Retinal pigment epithelial cell (primary cell): ENCODE measurements at regions not wholly inside any gene's neighbourhood (a gene's known extent, or its start where the extent isn't known, plus 50 kb on each side); places are given as distances from the start of the nearest gene placed in this dataset.
A peak's percentile ranks its signal among the peaks of the same experiment; 100 is the strongest.

Experiments
- DNase-seq: peaks from one replicate; pipeline ENCODE4 v3.0.0-alpha.2; 2010; ENCODE audit warnings: low read depth
- H3K4me3 ChIP-seq: 2 replicates; pipeline ENCODE4 v1.5.1; 2011; ENCODE audit warnings: mild to moderate bottlenecking, low read length, control low read depth, moderate library complexity
- TF ChIP-seq, protein P1 (sequence below): conservative IDR thresholded peaks from 2 replicates; pipeline ENCODE4 v1.5.1; 2011; ENCODE audit warnings: low read depth, low read length, control low read depth, inconsistent platforms

GRCh38 chr10:9222917-9223316, 1168.4 kb downstream of the GATA3 start:
- DNase-seq, result peak; percentile 24
- TF ChIP-seq, protein P1, sequence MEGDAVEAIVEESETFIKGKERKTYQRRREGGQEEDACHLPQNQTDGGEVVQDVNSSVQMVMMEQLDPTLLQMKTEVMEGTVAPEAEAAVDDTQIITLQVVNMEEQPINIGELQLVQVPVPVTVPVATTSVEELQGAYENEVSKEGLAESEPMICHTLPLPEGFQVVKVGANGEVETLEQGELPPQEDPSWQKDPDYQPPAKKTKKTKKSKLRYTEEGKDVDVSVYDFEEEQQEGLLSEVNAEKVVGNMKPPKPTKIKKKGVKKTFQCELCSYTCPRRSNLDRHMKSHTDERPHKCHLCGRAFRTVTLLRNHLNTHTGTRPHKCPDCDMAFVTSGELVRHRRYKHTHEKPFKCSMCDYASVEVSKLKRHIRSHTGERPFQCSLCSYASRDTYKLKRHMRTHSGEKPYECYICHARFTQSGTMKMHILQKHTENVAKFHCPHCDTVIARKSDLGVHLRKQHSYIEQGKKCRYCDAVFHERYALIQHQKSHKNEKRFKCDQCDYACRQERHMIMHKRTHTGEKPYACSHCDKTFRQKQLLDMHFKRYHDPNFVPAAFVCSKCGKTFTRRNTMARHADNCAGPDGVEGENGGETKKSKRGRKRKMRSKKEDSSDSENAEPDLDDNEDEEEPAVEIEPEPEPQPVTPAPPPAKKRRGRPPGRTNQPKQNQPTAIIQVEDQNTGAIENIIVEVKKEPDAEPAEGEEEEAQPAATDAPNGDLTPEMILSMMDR, result no peak
- H3K4me3 ChIP-seq, result no peak overlapping the region

DNA sequence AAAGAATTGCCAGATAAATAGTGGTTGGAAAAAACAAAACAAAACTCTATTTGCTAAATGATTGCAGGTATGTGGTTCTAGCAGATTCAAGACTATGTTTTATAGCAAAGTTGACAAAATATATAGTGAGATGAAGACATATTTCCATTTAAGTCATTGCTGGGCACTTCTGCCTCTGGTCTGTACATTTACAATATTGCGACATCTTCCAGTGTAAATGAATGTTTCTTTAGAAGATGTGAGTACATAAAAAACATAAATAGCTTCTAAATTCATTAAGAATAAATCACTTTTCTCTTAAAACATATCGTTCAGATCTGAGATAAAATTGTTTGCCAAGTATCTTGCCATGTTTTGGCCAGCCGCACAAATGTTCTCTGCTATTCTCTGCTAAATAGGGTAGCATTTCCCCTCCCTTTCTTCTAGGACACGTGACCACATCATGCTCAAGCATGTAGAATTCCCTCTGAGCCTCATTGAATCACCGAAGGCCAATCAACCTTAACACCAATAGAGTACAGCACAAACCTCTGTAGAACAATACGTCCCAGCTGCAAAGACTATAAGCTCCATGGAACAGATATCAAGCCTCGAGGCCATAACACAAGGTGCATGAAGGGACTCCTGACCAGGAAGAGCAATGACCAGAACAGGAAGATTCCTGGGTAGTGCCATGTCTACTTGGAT, 1173.3 kb downstream of the GATA3 start:
- TF ChIP-seq, protein P1, result no peak
- DNase-seq, result no peak
- H3K4me3 ChIP-seq, result no peak overlapping the region

DNA sequence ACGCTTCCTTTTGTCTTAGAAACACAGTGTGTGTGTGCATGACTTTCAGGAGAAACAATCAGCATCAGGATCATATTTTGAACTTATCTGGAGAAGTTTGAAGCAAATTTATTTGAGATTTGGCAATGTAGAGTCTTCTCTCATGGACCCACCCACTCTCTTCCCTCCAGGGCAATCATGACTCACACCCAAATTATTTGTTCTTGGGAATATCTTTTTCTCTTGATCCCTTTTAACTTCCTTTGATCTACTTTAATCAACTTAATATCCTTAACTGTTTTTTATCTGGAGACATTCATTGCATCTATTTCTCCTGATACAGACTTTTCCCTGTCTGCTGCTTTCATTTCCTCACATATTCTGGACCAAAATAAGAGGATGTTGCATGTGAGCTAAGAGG, 1174.3 kb downstream of the GATA3 start:
- DNase-seq, result no peak
- H3K4me3 ChIP-seq, result no peak overlapping the region
- TF ChIP-seq, protein P1, result no peak

DNA sequence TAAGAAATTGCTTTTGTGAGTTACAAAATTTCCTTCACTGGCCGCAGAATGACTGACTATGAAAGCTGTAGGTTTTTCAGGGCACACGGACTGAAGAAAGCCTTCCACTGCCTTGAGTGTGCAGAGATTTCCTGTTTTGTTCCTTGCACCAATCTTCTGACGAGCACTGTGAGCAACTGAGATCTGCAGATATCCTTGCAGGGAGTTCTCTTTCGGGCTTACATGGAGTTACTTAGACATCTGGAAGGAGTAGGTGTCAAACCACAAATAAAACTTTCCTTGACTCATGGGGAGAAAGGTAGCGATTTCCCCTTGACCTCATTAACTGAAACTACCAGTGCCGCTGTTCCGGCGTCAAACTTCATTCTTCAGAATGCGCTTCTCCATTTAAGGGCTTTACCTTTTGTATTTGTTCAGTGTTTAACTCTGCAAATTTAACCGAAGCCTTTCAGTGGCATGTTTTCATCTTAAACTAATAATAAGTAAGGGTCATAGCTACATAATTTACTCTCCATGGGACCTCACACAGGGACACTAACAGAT, 1175.3 kb downstream of the GATA3 start:
- TF ChIP-seq, protein P1, result no peak
- no peak for DNase-seq
- no peak overlapping the region for H3K4me3 ChIP-seq

GRCh38 chr10:9230625-9231024, 1176.1 kb downstream of the GATA3 start:
- no peak for DNase-seq
- H3K4me3 ChIP-seq, result no peak overlapping the region
- TF ChIP-seq, protein P1, result no peak

DNA sequence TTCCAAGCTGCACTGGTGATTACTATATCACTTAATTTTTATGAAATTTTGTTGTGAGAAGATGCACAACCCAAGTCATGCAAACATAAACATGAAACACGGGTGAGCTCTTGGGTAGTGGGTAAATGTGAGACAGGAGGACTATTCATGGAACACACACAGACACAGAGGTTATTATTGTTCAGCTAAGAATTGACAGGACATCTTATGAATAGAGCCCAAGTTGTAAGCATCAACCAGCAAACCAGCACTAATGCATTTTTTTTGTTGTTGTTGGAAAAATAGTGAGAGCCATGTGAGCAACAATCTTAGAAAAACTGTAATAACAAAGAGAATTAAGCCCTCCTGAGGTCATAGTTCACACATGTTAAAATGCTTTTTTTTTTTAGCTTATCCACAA, 1179.7 kb downstream of the GATA3 start:
- no peak for DNase-seq
- H3K4me3 ChIP-seq, result no peak overlapping the region
- TF ChIP-seq, protein P1, result no peak

- no peak for DNase-seq
- TF ChIP-seq, protein P1, result no peak
- no peak overlapping the region for H3K4me3 ChIP-seq
These were observed 1183.6 kb downstream of the GATA3 start for GRCh38 chr10:9238041-9238440.
